RWPE1 (cell line): ENCODE measurements at regions not wholly inside any gene's neighbourhood (a gene's known extent, or its start where the extent isn't known, plus 50 kb on each side); places are given as distances from the start of the nearest gene placed in this dataset.

Source experiments
- CTCF ChIA-PET: fragments of 350-600 bp; sonication (Branson Sonifier 250); formaldehyde crosslinking; extraction: SDS; loops from one replicate; lab custom pipeline; 2021; lab: Yijun Ruan, JAX
- POLR2A ChIA-PET: fragments of 400-600 bp; formaldehyde crosslinking; extraction: SDS; loops from one replicate; lab custom pipeline; 2020; ENCODE audit warnings: antibody characterized with exemption; ENCODE audit not compliant: low non-redundant PET; lab: Yijun Ruan, JAX
- DNase-seq: peaks from one replicate; pipeline ENCODE4 v3.0.0; 2012; ENCODE audit warnings: low spot score
- H3K27ac ChIP-seq: fragments of 450-650 bp; 2 replicates; pipeline ENCODE4 v1.5.1; 2017
- TF ChIP-seq, protein P1 (sequence below): fragments of 450-650 bp; conservative IDR thresholded peaks from 2 replicates; pipeline ENCODE4 v1.5.1; 2017; ENCODE audit warnings: low read depth, mild to moderate bottlenecking

DNA sequence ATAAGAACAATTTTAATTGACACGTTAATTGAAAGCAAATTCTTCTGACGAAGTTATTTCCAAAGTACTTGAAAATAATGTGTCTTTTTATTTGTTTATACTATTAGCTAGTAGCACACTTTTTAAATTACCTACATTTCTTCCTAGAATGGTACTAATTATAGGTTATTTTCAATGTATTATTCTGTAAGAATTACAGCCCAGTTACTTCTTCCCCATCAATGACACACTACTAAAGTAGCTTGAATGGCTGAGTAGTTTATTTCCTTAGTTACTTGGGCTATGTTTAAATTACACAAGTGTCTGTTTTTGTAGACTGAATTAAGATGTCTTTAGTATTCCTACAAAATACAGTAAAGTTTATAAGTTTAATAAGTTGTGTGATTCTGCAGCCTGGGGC, 217.6 kb upstream of the IL12A start:
- TF ChIP-seq, protein P1, sequence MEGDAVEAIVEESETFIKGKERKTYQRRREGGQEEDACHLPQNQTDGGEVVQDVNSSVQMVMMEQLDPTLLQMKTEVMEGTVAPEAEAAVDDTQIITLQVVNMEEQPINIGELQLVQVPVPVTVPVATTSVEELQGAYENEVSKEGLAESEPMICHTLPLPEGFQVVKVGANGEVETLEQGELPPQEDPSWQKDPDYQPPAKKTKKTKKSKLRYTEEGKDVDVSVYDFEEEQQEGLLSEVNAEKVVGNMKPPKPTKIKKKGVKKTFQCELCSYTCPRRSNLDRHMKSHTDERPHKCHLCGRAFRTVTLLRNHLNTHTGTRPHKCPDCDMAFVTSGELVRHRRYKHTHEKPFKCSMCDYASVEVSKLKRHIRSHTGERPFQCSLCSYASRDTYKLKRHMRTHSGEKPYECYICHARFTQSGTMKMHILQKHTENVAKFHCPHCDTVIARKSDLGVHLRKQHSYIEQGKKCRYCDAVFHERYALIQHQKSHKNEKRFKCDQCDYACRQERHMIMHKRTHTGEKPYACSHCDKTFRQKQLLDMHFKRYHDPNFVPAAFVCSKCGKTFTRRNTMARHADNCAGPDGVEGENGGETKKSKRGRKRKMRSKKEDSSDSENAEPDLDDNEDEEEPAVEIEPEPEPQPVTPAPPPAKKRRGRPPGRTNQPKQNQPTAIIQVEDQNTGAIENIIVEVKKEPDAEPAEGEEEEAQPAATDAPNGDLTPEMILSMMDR = no peak
- CTCF ChIA-PET = no interaction called here
- no peak overlapping the region for H3K27ac ChIP-seq
- no peak for DNase-seq
- POLR2A ChIA-PET = no interaction called here

DNA sequence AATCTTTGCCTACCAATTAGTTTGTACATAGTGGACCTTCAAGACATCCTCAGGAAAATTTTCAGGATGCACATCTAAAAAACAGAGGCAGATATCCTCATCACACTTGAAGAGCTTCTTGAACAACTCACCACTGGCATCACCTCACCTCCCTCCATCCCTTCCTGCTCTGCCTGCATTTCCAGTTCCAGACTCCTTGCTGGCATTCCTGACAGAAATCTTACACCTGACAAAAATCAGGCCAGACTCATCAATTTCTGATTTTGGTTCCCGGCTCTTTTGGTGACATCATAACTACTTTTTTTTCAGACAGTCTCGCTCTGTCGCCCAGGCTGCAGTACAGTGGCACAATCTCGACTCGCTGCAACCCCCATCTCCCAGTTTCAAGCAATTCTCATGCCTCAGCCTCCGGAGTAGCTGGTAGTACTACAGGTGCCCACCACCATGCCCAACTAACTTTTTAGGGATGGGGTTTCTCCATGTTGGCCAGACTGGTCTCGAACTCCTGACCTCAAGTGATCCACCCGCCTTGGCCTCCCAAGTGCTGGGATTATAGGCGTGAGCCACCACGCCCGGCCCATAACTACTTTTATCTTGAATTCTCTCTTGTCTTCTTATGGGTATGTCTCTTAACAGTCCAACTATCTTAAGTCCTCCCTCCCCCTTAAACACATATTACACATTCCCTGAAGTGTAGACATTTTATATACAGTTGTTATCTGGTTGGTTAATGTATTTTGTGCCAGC, 216.6 kb upstream of the IL12A start:
- ChIA-PET POLR2A (no interaction called here), CTCF (no interaction called here)
- TF ChIP-seq, protein P1 = no peak
- DNase-seq = no peak
- H3K27ac ChIP-seq = no peak overlapping the region

GRCh38 chr3:159773706-159774105, 214.9 kb upstream of the IL12A start:
- no peak overlapping the region for H3K27ac ChIP-seq
- DNase-seq = no peak
- ChIA-PET POLR2A (no interaction called here), CTCF (interaction anchor here (0.6 kb wide), 1 partner anchor 20 kb away, joined by 3 read pairs; no protein-coding TSS in a partner anchor)
- TF ChIP-seq, protein P1 = no peak

DNA sequence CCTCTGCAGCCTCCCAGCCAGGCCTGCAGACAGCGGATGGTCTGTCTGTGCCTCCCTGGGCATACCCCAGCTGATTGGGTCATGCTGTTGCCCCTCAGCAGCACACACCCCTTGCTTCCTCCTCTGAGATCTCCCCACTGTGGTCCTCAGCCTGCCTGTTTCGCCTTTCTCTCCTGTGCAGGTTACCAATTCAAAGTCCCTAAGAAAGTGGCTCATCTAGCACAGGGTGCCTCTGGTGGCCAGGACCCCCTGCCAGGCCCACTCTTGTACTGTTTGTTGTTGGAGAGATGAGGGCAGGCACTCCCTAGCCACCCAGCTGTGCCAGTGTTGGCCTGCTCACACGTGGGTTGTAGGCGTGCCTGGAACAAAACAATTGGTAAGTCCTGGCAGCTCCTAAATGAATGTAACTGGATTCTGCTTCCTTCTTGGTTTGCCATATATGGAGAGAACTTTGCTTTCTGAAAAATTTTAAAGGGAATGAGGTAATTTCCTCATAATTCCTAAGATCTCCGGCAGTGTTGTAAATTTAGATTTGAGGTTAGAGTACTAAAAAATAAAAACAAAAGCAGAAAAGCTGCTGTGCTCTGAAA, 213.2 kb upstream of the IL12A start:
- H3K27ac ChIP-seq = peak overlapping the region; percentile 65
- ChIA-PET CTCF (interaction anchor here (0.6 to 1.1 kb wide), 4 partner anchors 10 to 797 kb away, joined by 3 to 4 read pairs (median 3); no protein-coding TSS in a partner anchor), POLR2A (no interaction called here)
- DNase-seq = no peak
- TF ChIP-seq, protein P1 = no peak

GRCh38 chr3:159776779-159777178, 211.9 kb upstream of the IL12A start:
- POLR2A ChIA-PET = no interaction called here
- no peak for DNase-seq
- CTCF ChIA-PET = interaction anchor here (0.6 kb wide), 1 partner anchor 28 kb away, joined by 3 read pairs; no protein-coding TSS in a partner anchor
- TF ChIP-seq, protein P1 = no peak
- no peak overlapping the region for H3K27ac ChIP-seq

DNA sequence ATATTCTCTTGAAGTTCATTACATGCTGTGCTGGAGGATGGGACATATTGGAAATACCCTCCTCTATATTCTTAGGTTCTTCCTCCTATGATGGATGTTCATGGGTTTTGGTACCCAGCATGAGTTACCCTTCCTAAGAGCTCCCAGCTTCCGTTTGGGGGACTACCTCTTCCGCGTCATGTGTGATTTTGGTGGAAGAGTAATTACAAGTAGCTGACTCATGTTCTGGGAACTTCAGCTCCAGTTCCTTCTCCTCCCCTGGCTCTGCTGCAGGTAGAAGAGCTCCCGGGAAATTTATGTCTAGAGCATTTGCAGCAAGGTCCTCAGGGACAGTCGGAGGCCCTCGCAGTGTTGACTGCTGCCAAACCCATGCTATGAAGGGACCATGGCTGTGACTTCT, 208.8 kb upstream of the IL12A start:
- ChIA-PET POLR2A (no interaction called here), CTCF (interaction anchor here (0.6 to 1.9 kb wide), 4 partner anchors 21 to 564 kb away, joined by 3 to 9 read pairs (median 4); no protein-coding TSS in a partner anchor)
- DNase-seq = no peak
- TF ChIP-seq, protein P1 = no peak
- no peak overlapping the region for H3K27ac ChIP-seq
